MM.1S (cell line): ENCODE measurements at regions not wholly inside any gene's neighbourhood (a gene's known extent, or its start where the extent isn't known, plus 50 kb on each side); places are given as distances from the start of the nearest gene placed in this dataset.

Experiments used
- CTCF ChIP-seq: fragments of 300-600 bp; sonication (generic); IDR thresholded peaks from 2 replicates; pipeline ENCODE4 v1.5.1; 2016; ENCODE audit warnings: antibody characterized with exemption, low read length, mixed read lengths
- EZH2 ChIP-seq: fragments of 300-600 bp; sonication (generic); optimal IDR thresholded peaks from 2 replicates; pipeline ENCODE3; 2017; ENCODE audit warnings: low read depth, mild to moderate bottlenecking, antibody characterized with exemption, low read length, mixed read lengths

- TF ChIP-seq CTCF (no peak), EZH2 (no peak)
Measured at GRCh38 chr15:26073430-26074333, 210.6 kb upstream of the ATP10A start.
